SHP77 (cell line): ENCODE measurements at regions not wholly inside any gene's neighbourhood (a gene's known extent, or its start where the extent isn't known, plus 50 kb on each side); places are given as distances from the start of the nearest gene placed in this dataset.

Experiments used
- DNase-seq, 2 experiments: peaks; one replicate each; lab custom pipeline; 2025; lab: John Stamatoyannopoulos, UW

DNA sequence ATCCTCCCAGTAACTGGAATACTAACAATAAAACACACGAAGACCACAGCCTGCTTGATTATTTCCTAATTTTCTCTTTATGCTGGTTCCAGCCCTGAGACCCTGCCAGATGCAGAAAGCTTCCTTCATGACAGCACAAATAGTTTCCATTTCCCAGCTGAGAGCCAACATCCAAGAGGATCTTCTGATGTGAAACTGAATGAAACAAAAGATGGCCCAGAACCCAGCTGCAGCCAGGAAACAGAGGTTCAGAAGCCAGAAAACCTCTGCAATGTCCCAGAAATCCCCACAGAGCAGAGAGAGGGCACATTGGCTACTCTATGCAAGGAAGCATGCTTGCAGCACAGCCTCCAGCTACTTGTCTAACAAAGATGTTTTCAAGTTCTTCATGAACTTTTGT lies 61.8 kb upstream of the PLEKHG1 start:
- DNase-seq, result no peak

DNA sequence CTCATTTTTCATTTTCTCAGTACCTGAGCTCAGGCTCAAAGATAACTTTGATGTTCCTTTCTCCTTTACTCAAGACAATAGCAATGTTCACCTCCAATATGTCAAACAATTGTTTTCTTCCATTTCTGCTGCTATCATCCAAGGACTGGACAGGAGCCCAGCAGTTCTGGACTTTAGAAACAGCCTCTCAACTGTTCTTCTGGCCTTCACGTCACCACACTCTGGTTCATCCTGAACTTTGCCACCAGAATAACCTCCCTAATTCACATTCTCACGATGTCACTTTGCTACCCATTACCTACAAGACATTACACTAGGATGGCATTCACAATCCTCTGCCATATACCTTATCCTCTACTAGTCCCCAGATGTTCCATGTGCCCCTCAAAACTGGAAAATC lies 60.6 kb upstream of the PLEKHG1 start:
- no peak for DNase-seq

- DNase-seq, result no peak
Measured at GRCh38 chr6:150539568-150539967, 60.1 kb upstream of the PLEKHG1 start.

GRCh38 chr6:150541576-150541975 lies 58.1 kb upstream of the PLEKHG1 start:
- DNase-seq, result peak in 1 of 2 experiments; percentile 18

GRCh38 chr6:150543178-150543577 lies 56.5 kb upstream of the PLEKHG1 start:
- DNase-seq, result no peak

DNA sequence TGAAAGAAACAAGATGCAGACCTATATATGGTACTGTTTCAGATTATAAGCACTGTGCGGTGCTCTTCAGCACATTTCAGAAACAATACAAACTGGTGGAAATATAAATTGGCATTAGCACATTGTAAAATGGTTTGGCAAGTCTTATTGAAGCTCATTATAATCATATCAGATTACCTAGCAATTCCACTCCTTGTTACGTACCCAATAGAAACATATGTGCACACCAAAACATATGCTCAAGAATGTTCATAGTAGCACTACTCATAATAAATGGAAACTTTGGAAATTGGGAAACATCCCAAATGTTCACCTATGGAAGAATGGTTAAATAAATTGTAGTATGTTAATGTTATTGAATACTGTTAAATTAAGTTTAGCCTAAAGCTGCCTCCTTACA lies 54.9 kb upstream of the PLEKHG1 start:
- no peak for DNase-seq

- DNase-seq, result no peak
Measured at GRCh38 chr6:150546457-150546856, 53.2 kb upstream of the PLEKHG1 start.

DNA sequence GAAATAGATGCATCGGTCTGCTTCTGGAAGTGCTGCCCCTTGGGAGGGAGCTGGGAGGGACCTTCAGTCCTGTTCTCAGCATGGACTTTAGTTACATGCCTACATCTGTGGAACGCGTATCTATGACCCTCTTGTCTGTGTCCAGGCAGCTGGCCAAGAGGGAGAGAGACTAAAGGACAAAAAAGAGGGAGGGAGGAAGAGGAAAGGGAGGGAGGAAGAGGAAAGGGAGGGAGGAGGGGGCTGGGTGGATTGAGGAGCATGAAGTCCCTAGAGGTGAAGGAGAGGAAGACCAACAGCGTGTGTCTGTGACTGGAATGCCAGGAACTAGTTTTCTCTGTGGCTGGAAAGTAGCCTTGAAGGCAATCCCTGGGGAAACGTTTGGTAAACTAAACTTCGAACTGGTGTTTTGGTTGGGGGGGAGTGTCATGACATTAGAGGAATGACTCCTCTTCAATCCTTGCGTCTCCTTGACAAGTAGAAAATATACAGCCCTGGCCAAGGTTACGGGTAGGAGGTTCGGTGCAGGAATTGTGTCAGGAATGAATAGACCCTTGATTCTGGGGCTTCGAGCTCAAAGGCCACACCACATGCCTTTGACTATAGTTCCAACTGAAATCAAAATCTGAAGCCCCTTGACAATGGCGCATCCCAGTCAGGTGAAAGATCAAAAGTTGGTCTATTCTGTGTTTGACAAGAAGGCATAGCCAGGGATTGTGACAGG lies 52.0 kb upstream of the PLEKHG1 start:
- DNase-seq, result no peak

DNA sequence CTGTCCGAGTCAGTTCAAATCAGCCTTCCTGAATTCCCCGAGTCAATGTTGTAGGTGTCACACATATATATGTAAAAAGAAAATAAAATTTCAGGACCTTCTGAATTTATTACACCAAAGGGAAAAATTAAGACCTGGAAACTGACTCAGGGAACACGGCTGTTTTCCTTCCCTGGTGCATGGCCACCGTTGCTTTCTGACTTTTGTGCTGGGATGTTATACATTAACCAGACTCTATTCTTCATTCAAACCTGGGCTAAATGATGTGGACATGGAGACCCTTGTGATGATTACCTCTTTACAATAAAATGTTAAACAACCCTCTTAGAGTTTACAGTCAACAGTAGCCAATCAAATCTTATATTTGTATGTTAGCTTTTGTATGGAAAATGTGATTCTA lies 51.4 kb upstream of the PLEKHG1 start:
- no peak for DNase-seq

DNA sequence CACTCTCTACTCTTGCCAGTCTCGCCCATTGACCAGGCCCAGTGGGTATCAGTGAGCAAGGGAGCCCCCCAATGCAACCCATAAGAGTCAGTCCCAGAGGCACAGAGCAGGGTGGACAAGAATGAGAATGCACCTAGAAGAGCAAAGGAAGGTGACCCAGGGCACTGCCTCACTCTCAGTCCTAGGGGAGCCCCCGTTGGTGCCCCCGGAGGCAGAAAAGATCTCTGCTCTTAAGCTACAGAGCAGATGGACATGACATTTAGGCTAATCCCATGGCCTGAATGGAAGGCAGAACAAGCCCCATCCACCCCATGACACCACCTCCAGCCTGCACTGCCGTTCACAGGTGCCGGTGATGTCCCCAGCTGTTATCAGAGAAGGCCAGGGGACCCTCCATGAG lies 50.7 kb upstream of the PLEKHG1 start:
- no peak for DNase-seq

DNA sequence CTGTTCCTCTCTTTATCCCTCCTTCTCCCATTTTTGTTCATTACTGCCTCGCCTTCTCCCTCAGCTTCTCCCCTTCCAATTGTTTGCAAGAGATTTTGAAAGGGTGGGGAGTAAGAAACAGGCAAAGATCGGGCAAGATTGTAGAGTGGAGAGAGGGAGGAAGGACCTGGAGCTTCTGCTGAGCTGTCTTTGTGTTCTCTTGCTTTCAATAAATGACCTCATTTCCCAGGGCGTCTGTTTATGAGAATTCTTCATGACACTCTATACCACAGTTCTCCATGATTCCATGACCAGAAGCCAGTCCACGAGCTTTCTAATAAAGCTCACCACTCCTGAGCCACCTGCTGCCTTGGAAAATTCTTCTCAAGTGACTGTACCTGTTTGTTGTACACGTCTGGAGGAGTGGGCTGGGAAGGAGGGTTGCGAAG lies 50.0 kb upstream of the PLEKHG1 start:
- no peak for DNase-seq
